ENCODE measurements at regions not wholly inside any gene's neighbourhood (a gene's known extent, or its start where the extent isn't known, plus 50 kb on each side); places are given as distances from the start of the nearest gene placed in this dataset.
A peak's percentile ranks its signal among the peaks of the same experiment; 100 is the strongest.
"Not testable (repeated sequence)": the region's sequence is repeated elsewhere in the genome, so short reads cannot be mapped to it uniquely, and the experiment has no call there.

GRCh38 chr15:88995449-88995848 lies 82.3 kb upstream of the MFGE8 start:
- DNase-seq, result no peak

- DNase-seq, result no peak
Observed at GRCh38 chr15:88997531-88997930, 84.4 kb upstream of the MFGE8 start.

- DNase-seq, result no peak
Observed at GRCh38 chr15:88998980-88999713, 86.0 kb upstream of the MFGE8 start.

- DNase-seq, result not testable (repeated sequence)
Observed at GRCh38 chr15:89001708-89002275, 86.5 kb upstream of the ABHD2 start.

GRCh38 chr15:89002281-89002761 lies 85.9 kb upstream of the ABHD2 start:
- no peak for DNase-seq

- DNase-seq, result no peak
Observed at GRCh38 chr15:89002830-89003229, 85.4 kb upstream of the ABHD2 start.

GRCh38 chr15:89003865-89004725 lies 84.2 kb upstream of the ABHD2 start:
- DNase-seq, result peak; percentile 52

GRCh38 chr15:89004726-89005030 lies 83.6 kb upstream of the ABHD2 start:
- no peak for DNase-seq

- DNase-seq, result not testable (repeated sequence)
Observed at GRCh38 chr15:89007527-89007926, 80.7 kb upstream of the ABHD2 start.

- no peak for DNase-seq
Observed at GRCh38 chr15:89007989-89008388, 80.3 kb upstream of the ABHD2 start.

GRCh38 chr15:89009080-89009479 lies 79.2 kb upstream of the ABHD2 start:
- DNase-seq, result no peak

GRCh38 chr15:89015412-89016097 lies 72.7 kb upstream of the ABHD2 start:
- no peak for DNase-seq

GRCh38 chr15:89016549-89017041 lies 71.7 kb upstream of the ABHD2 start:
- DNase-seq, result peak; percentile 29

GRCh38 chr15:89017370-89018066 lies 70.7 kb upstream of the ABHD2 start:
- peak; percentile 76 for DNase-seq

- DNase-seq, result no peak
Observed at GRCh38 chr15:89018207-89018606, 70.0 kb upstream of the ABHD2 start.

GRCh38 chr15:89019436-89019835 lies 68.8 kb upstream of the ABHD2 start:
- DNase-seq, result no peak

- DNase-seq, result no peak
Observed at GRCh38 chr15:89021224-89021623, 67.0 kb upstream of the ABHD2 start.

- DNase-seq, result not testable (repeated sequence)
Observed at GRCh38 chr15:89021886-89022285, 66.4 kb upstream of the ABHD2 start.

- DNase-seq, result no peak
Observed at GRCh38 chr15:89023311-89023961, 64.8 kb upstream of the ABHD2 start.

- DNase-seq, result no peak
Observed at GRCh38 chr15:89024418-89024817, 63.8 kb upstream of the ABHD2 start.

- no peak for DNase-seq
Observed at GRCh38 chr15:89026167-89026566, 62.1 kb upstream of the ABHD2 start.

GRCh38 chr15:89028036-89028435 lies 60.2 kb upstream of the ABHD2 start:
- no peak for DNase-seq

Data from dermis blood vessel endothelial cell (primary cell).